Fibroblast of lung (primary cell): ENCODE measurements at regions not wholly inside any gene's neighbourhood (a gene's known extent, or its start where the extent isn't known, plus 50 kb on each side); places are given as distances from the start of the nearest gene placed in this dataset.

Experiments used
- DNase-seq, 2 donors: peaks; one replicate each; pipeline versions ENCODE4 v3.0.0 to v3.0.0-alpha.2; 2010; ENCODE audit warnings: low read depth in 2 of 2
- H2AFZ ChIP-seq: 2 replicates; pipeline ENCODE4 v1.5.1; 2012; ENCODE audit warnings: low read length, control low read depth, inconsistent platforms
- H3K27ac ChIP-seq: 2 replicates; pipeline ENCODE4 v1.5.1; 2011; ENCODE audit warnings: low read length, control low read depth; ENCODE audit not compliant: insufficient read depth
- H3K27me3 ChIP-seq: 2 replicates; pipeline ENCODE4 v1.5.1; 2011; ENCODE audit warnings: mild to moderate bottlenecking, low read length; ENCODE audit not compliant: control insufficient read depth, insufficient read depth
- H3K36me3 ChIP-seq: 2 replicates; pipeline ENCODE4 v1.5.1; 2011; ENCODE audit warnings: low read length; ENCODE audit not compliant: control insufficient read depth, insufficient read depth
- H3K4me1 ChIP-seq: 2 replicates; pipeline ENCODE4 v1.5.1; 2011; ENCODE audit warnings: low read length; ENCODE audit not compliant: control insufficient read depth, insufficient read depth; ENCODE audit errors: extremely low read depth
- H3K4me2 ChIP-seq: 2 replicates; pipeline ENCODE4 v1.5.1; 2011; ENCODE audit warnings: low read length, control low read depth; ENCODE audit not compliant: insufficient read depth; ENCODE audit errors: extremely low read depth
- H3K4me3 ChIP-seq, 4 experiments: fragments of 200-600 bp in 1 of 4; sonication (generic) in 1 of 4; replicated peaks in 1 of 4; 2 replicates each; pipeline ENCODE4 v1.5.1; 2011 to 2016; ENCODE audit warnings: low read length in 4 of 4, low read depth in 3 of 4, mild to moderate bottlenecking in 3 of 4, control low read depth in 2 of 4, inconsistent platforms in 1 of 4, mixed read lengths in 1 of 4; ENCODE audit not compliant: insufficient read depth in 1 of 4; ENCODE audit errors: control extremely low read depth in 1 of 4
- H3K79me2 ChIP-seq: 2 replicates; pipeline ENCODE4 v1.5.1; 2012; ENCODE audit warnings: mild to moderate bottlenecking, low read length, inconsistent platforms; ENCODE audit not compliant: control insufficient read depth, insufficient read depth
- H3K9ac ChIP-seq: 2 replicates; pipeline ENCODE4 v1.5.1; 2011; ENCODE audit warnings: mild to moderate bottlenecking, low read length, control low read depth; ENCODE audit not compliant: insufficient read depth
- H3K9me3 ChIP-seq: 2 replicates; pipeline ENCODE4 v1.5.1; 2012; ENCODE audit warnings: low read depth, low read length; ENCODE audit not compliant: control insufficient read depth, insufficient read depth
- H4K20me1 ChIP-seq: 2 replicates; pipeline ENCODE4 v1.5.1; 2011; ENCODE audit warnings: low read length; ENCODE audit not compliant: control insufficient read depth, insufficient read depth; ENCODE audit errors: extremely low read depth
- EZH2 ChIP-seq: IDR thresholded peaks from 2 replicates; pipeline ENCODE4 v1.5.1; 2012; ENCODE audit warnings: low read length, control low read depth, mild to moderate bottlenecking; ENCODE audit errors: missing control alignments
- TF ChIP-seq, protein P1 (sequence below), 2 donors: IDR thresholded peaks in 1 of 2; conservative IDR thresholded peaks in 1 of 2; 1 replicate in 1 of 2; 2 replicates in 1 of 2; pipeline ENCODE4 v1.5.1; 2011 to 2012; ENCODE audit warnings: low read length in 2 of 2, control low read depth in 1 of 2, inconsistent platforms in 1 of 2, low read depth in 1 of 2, mild to moderate bottlenecking in 1 of 2

DNA sequence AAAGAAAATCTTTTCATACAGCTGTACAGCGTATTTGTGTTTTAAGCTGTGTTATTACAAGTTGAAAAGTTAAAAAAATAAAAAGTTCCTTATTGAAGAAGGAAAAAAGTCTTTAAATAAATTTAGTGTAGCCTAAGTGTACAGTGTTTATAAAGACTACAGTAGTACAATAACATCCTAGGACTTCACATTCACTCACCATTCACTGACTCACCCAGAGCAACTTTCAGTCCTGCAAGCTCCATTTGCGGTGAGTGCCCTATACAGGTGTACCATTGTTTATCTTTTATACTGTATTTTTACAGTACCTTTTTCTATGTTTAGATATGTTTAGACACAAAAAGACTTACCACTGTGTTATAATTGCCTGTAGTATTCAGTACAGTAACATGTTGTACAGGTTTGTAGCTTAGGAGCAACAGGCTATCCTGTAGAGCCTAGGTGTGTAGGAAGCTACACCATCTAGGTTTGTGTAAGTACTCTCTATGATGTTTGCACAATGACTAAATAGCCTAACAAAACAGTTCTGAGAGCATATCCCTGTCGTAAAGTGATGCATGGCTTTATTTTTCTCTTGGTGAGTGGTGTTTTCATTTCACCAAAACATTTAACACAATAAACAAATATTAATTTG lies 275.2 kb downstream of the DACT1 start:
- Histone ChIP-seq H3K4me2 (no peak overlapping the region), H2AFZ (no peak overlapping the region), H3K9ac (no peak overlapping the region), H3K9me3 (no peaks in the 10 kb centered on the region), H3K79me2 (no peaks in the 10 kb centered on the region), H3K4me3 (no peak overlapping the region), H3K4me1 (no peaks in the 10 kb centered on the region), H3K36me3 (no peaks in the 10 kb centered on the region), H4K20me1 (no peaks in the 10 kb centered on the region), H3K27me3 (no peaks in the 10 kb centered on the region), H3K27ac (no peak overlapping the region)
- TF ChIP-seq, protein P1, sequence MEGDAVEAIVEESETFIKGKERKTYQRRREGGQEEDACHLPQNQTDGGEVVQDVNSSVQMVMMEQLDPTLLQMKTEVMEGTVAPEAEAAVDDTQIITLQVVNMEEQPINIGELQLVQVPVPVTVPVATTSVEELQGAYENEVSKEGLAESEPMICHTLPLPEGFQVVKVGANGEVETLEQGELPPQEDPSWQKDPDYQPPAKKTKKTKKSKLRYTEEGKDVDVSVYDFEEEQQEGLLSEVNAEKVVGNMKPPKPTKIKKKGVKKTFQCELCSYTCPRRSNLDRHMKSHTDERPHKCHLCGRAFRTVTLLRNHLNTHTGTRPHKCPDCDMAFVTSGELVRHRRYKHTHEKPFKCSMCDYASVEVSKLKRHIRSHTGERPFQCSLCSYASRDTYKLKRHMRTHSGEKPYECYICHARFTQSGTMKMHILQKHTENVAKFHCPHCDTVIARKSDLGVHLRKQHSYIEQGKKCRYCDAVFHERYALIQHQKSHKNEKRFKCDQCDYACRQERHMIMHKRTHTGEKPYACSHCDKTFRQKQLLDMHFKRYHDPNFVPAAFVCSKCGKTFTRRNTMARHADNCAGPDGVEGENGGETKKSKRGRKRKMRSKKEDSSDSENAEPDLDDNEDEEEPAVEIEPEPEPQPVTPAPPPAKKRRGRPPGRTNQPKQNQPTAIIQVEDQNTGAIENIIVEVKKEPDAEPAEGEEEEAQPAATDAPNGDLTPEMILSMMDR (conservative IDR thresholded peaks at IDR 0.05 in 1 of 2, IDR thresholded peaks at IDR 0.05 in 1 of 2; ENCODE audit: low read depth in 1 of 2, low read length in 2 of 2): no peak
- no peak for TF ChIP-seq EZH2
- no peak for DNase-seq

DNA sequence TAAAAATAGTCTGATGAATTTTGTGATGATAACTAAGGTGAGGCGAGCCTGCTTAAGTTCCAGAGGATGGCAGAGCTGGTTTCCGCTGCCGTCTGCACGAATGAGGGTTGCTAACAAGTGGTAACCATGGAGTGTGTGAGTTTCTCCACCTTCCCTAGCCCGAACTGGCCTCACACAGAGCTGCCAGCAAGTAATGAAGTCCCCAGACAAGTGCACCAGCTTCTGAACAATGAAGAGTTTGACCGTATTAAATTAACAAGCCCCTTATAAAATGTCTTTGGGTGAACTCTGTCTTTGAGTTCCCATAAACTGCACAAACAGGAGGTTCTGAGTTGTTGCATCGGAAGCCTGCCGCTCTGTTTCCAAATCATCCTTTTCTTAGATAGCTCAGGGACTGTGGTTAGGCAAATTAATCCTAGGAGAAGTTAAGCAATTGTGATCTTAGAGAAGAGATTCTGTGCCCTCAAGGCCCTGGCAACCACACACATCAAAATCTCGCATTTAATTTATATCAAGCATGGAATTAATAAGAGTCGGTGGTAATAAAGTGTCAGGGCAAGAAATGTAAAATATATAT lies 274.1 kb upstream of the DAAM1 start:
- Histone ChIP-seq H2AFZ (no peak overlapping the region), H3K36me3 (no peaks in the 10 kb centered on the region), H3K9me3 (no peaks in the 10 kb centered on the region), H3K79me2 (no peaks in the 10 kb centered on the region), H3K4me2 (no peak overlapping the region), H3K4me1 (no peaks in the 10 kb centered on the region), H3K9ac (no peak overlapping the region), H3K4me3 (no peak overlapping the region), H3K27me3 (no peaks in the 10 kb centered on the region), H3K27ac (no peak overlapping the region), H4K20me1 (no peaks in the 10 kb centered on the region)
- TF ChIP-seq, protein P1 (conservative IDR thresholded peaks at IDR 0.05 in 1 of 2, IDR thresholded peaks at IDR 0.05 in 1 of 2; ENCODE audit: low read depth in 1 of 2, low read length in 2 of 2): no peak
- no peak for TF ChIP-seq EZH2
- DNase-seq: no peak

DNA sequence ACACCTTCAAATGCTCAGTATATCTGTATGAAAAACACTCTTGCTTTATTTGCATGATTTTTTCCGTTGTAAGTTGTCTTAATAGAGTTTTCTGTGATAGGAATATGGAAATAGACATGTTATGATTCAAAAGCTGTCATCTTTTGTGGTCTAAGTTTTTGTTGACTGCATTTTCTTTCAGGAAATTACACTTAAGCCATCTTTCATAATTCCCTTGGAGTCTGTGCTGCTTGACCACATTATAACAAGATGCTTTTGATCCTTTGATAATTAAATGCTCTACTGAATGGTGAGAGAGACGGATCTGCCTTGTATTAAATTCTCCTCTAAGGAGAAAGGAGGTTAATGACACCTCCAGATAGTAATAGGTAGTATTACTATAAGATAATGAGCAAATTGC lies 272.8 kb upstream of the DAAM1 start:
- Histone ChIP-seq H3K9me3 (no peaks in the 10 kb centered on the region), H3K4me3 (no peak overlapping the region), H4K20me1 (no peaks in the 10 kb centered on the region), H3K27me3 (no peaks in the 10 kb centered on the region), H3K9ac (no peak overlapping the region), H3K27ac (no peak overlapping the region), H3K36me3 (no peaks in the 10 kb centered on the region), H3K79me2 (no peaks in the 10 kb centered on the region), H2AFZ (no peak overlapping the region), H3K4me1 (no peaks in the 10 kb centered on the region), H3K4me2 (no peak overlapping the region)
- DNase-seq: no peak
- TF ChIP-seq EZH2: no peak
- TF ChIP-seq, protein P1 (conservative IDR thresholded peaks at IDR 0.05 in 1 of 2, IDR thresholded peaks at IDR 0.05 in 1 of 2; ENCODE audit: low read depth in 1 of 2, low read length in 2 of 2): no peak
